ENCODE measurements at regions not wholly inside any gene's neighbourhood (a gene's known extent, or its start where the extent isn't known, plus 50 kb on each side); places are given as distances from the start of the nearest gene placed in this dataset.

GRCh38 chr2:234558642-234559041 is 61.8 kb upstream of the ARL4C start:
- TF ChIP-seq SNAI2 (CRISPR knock-in tag; IDR thresholded peaks at IDR 0.05), result no peak
- no peak for TF ChIP-seq TCF4 (CRISPR knock-in tag; IDR thresholded peaks at IDR 0.05; ENCODE audit: borderline replicate concordance)
- TF ChIP-seq, protein P1, sequence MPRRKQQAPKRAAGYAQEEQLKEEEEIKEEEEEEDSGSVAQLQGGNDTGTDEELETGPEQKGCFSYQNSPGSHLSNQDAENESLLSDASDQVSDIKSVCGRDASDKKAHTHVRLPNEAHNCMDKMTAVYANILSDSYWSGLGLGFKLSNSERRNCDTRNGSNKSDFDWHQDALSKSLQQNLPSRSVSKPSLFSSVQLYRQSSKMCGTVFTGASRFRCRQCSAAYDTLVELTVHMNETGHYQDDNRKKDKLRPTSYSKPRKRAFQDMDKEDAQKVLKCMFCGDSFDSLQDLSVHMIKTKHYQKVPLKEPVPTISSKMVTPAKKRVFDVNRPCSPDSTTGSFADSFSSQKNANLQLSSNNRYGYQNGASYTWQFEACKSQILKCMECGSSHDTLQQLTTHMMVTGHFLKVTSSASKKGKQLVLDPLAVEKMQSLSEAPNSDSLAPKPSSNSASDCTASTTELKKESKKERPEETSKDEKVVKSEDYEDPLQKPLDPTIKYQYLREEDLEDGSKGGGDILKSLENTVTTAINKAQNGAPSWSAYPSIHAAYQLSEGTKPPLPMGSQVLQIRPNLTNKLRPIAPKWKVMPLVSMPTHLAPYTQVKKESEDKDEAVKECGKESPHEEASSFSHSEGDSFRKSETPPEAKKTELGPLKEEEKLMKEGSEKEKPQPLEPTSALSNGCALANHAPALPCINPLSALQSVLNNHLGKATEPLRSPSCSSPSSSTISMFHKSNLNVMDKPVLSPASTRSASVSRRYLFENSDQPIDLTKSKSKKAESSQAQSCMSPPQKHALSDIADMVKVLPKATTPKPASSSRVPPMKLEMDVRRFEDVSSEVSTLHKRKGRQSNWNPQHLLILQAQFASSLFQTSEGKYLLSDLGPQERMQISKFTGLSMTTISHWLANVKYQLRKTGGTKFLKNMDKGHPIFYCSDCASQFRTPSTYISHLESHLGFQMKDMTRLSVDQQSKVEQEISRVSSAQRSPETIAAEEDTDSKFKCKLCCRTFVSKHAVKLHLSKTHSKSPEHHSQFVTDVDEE (CRISPR knock-in tag; IDR thresholded peaks at IDR 0.05), result no peak
- TF ChIP-seq, protein P2, sequence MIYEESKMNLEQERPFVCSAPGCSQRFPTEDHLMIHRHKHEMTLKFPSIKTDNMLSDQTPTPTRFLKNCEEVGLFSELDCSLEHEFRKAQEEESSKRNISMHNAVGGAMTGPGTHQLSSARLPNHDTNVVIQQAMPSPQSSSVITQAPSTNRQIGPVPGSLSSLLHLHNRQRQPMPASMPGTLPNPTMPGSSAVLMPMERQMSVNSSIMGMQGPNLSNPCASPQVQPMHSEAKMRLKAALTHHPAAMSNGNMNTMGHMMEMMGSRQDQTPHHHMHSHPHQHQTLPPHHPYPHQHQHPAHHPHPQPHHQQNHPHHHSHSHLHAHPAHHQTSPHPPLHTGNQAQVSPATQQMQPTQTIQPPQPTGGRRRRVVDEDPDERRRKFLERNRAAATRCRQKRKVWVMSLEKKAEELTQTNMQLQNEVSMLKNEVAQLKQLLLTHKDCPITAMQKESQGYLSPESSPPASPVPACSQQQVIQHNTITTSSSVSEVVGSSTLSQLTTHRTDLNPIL (CRISPR knock-in tag; IDR thresholded peaks at IDR 0.05; ENCODE audit: low read depth), result no peak
- TF ChIP-seq ZNF565 (CRISPR knock-in tag; conservative IDR thresholded peaks at IDR 0.05; ENCODE audit: low read depth), result no peak
- no peak for TF ChIP-seq ISL1 (CRISPR knock-in tag; IDR thresholded peaks at IDR 0.05)
- TF ChIP-seq ARNTL (CRISPR knock-in tag; IDR thresholded peaks at IDR 0.05; ENCODE audit: borderline replicate concordance, low read depth), result no peak
- TF ChIP-seq BACH2 (CRISPR knock-in tag; IDR thresholded peaks at IDR 0.05; ENCODE audit: borderline replicate concordance), result no peak
- TF ChIP-seq ZNF8 (CRISPR knock-in tag; IDR thresholded peaks at IDR 0.05), result no peak
- no peak for TF ChIP-seq PATZ1 (CRISPR knock-in tag; IDR thresholded peaks at IDR 0.05; ENCODE audit: borderline replicate concordance)
- no peak for TF ChIP-seq CSRNP3 (CRISPR knock-in tag; IDR thresholded peaks at IDR 0.05)
- TF ChIP-seq ZNF70 (CRISPR knock-in tag; IDR thresholded peaks at IDR 0.05), result no peak
- TF ChIP-seq ZFP30 (CRISPR knock-in tag; IDR thresholded peaks at IDR 0.05), result no peak

Data from SK-N-SH treated with all-trans-retinoic acid at 6 μM for 48 hours (cell line).